Breast epithelium (tissue), 4 donors: ENCODE measurements at regions not wholly inside any gene's neighbourhood (a gene's known extent, or its start where the extent isn't known, plus 50 kb on each side); places are given as distances from the start of the nearest gene placed in this dataset.

Source experiments
- DNase-seq, 2 donors: peaks; one replicate each; pipeline ENCODE4 v3.0.0-alpha.2; 2019; ENCODE audit warnings: low spot score in 2 of 2
- H3K27ac ChIP-seq, 2 donors: fragments of 200-600 bp; sonication (generic) in 1 of 2; one replicate each; pipeline ENCODE4 v1.5.1; 2016 to 2019; ENCODE audit warnings: mild to moderate bottlenecking in 1 of 2
- H3K27me3 ChIP-seq, 2 donors: fragments of 200-600 bp; sonication (generic) in 1 of 2; one replicate each; pipeline versions ENCODE4 v1.5.1 to v1.6.0; 2017 to 2019; ENCODE audit warnings: control low read depth in 1 of 2, mild to moderate bottlenecking in 1 of 2
- H3K36me3 ChIP-seq: fragments of 200-600 bp; one replicate; pipeline ENCODE4 v1.5.1; 2019
- H3K4me1 ChIP-seq, 2 donors: fragments of 200-600 bp; sonication (generic); one replicate each; pipeline ENCODE4 v1.5.1; 2016 to 2019; ENCODE audit warnings: control low read depth in 1 of 2
- H3K4me3 ChIP-seq, 3 donors: fragments of 200-600 bp; sonication (generic); 1 replicate in 2 of 3; 2 replicates in 1 of 3; pipeline ENCODE4 v1.5.1; 2016 to 2019; ENCODE audit warnings: mild to moderate bottlenecking in 3 of 3, moderate library complexity in 2 of 3
- H3K9me3 ChIP-seq, 2 donors: fragments of 200-600 bp; sonication (generic) in 1 of 2; one replicate each; pipeline ENCODE4 v1.5.1; 2016 to 2019; ENCODE audit warnings: control low read depth in 1 of 2
- POLR2A ChIP-seq: fragments of 450-650 bp; IDR thresholded peaks from one replicate; pipeline ENCODE4 v1.6.1; 2016; ENCODE audit warnings: antibody characterized with exemption, mild to moderate bottlenecking, moderate library complexity
- POLR2AphosphoS5 ChIP-seq, 3 donors: sonication (generic); formaldehyde crosslinking; IDR thresholded peaks; one replicate each; pipeline ENCODE4 v1.6.1; 2017; ENCODE audit warnings: antibody characterized with exemption in 3 of 3
- intact Hi-C: fragments of 100-400 bp; cut with DNase I; formaldehyde crosslinking; loops from one replicate; pipeline ENCODE4 v1.15.1; 2023; ENCODE audit warnings: low total_unique reads
- TF ChIP-seq, protein P1 (sequence below), 3 donors: fragments of 450-650 bp; IDR thresholded peaks; one replicate each; pipeline ENCODE4 v1.5.1; 2016 to 2017; ENCODE audit warnings: antibody characterized with exemption in 3 of 3, mild to moderate bottlenecking in 3 of 3, moderate library complexity in 3 of 3

GRCh38 chr20:2203436-2203835 is 92.4 kb upstream of the TGM3 start:
- H3K36me3 ChIP-seq: no peaks in the 10 kb centered on the region
- no peaks in the 10 kb centered on the region for H3K4me1 ChIP-seq
- intact Hi-C loops: no loop called here
- H3K27ac ChIP-seq: no peak overlapping the region
- TF ChIP-seq POLR2A: no peak
- H3K9me3 ChIP-seq: no peaks in the 10 kb centered on the region
- H3K27me3 ChIP-seq: no peaks in the 10 kb centered on the region
- no peak for DNase-seq
- H3K4me3 ChIP-seq: no peak overlapping the region

DNA sequence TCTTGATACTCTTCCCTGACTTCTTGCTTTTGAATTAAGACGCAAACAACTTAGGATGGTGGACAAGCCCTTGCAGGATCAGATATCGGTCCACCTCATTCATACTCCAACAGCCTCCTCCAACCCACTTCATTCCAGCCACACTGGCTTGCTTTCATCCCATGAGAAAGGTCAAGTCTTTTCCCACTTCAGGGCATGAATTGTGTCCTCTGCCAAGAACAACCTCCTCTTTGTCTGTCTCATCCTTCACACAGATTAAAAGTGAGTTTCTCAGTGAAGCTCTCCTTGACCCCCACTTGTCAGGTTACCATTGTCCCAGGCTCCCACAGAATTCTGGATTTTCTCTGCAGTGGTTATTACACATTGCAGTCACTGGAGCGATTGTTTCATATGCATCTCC is 91.8 kb upstream of the TGM3 start:
- intact Hi-C loops: no loop called here
- TF ChIP-seq, protein P1, sequence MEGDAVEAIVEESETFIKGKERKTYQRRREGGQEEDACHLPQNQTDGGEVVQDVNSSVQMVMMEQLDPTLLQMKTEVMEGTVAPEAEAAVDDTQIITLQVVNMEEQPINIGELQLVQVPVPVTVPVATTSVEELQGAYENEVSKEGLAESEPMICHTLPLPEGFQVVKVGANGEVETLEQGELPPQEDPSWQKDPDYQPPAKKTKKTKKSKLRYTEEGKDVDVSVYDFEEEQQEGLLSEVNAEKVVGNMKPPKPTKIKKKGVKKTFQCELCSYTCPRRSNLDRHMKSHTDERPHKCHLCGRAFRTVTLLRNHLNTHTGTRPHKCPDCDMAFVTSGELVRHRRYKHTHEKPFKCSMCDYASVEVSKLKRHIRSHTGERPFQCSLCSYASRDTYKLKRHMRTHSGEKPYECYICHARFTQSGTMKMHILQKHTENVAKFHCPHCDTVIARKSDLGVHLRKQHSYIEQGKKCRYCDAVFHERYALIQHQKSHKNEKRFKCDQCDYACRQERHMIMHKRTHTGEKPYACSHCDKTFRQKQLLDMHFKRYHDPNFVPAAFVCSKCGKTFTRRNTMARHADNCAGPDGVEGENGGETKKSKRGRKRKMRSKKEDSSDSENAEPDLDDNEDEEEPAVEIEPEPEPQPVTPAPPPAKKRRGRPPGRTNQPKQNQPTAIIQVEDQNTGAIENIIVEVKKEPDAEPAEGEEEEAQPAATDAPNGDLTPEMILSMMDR (IDR thresholded peaks at IDR 0.05): no peak
- TF ChIP-seq POLR2AphosphoS5 (IDR thresholded peaks at IDR 0.05): no peak
- TF ChIP-seq POLR2A: no peak
- no peaks in the 10 kb centered on the region for H3K4me1 ChIP-seq
- H3K36me3 ChIP-seq: no peaks in the 10 kb centered on the region
- DNase-seq: no peak
- no peak overlapping the region for H3K4me3 ChIP-seq
- H3K9me3 ChIP-seq: no peaks in the 10 kb centered on the region
- H3K27me3 ChIP-seq: no peaks in the 10 kb centered on the region
- no peak overlapping the region for H3K27ac ChIP-seq

GRCh38 chr20:2206957-2207769 is 88.6 kb upstream of the TGM3 start:
- Histone ChIP-seq H3K4me3 (peak overlapping the region; percentile 39 to 91 (median 67)), H3K27ac (no peak overlapping the region), H3K36me3 (no peaks in the 10 kb centered on the region), H3K4me1 (no peaks in the 10 kb centered on the region), H3K27me3 (no peaks in the 10 kb centered on the region), H3K9me3 (no peaks in the 10 kb centered on the region)
- peak; percentile 61 to 64 for DNase-seq
- intact Hi-C loops: no loop called here
- no peak for TF ChIP-seq POLR2AphosphoS5 (IDR thresholded peaks at IDR 0.05)
- TF ChIP-seq, protein P1 (IDR thresholded peaks at IDR 0.05): peak in 2 of 3 donors; percentile 64 to 70

DNA sequence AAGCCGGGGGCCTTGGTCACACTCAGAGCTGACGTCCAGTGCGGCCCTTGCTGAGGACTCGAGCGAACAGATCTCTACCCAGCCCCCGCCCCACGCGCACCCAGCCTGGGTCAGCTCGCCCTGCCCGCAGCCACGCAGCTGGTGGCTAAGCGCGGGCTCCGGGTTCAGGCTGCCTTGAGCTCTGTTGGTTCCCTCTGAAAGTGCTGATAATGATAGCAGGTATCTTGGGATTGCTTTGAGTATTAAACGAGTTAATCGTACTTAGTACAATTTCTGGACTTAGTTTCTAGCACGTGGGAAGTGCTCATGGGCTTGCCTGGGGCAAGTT is 88.1 kb upstream of the TGM3 start:
- H3K36me3 ChIP-seq: no peaks in the 10 kb centered on the region
- no peaks in the 10 kb centered on the region for H3K9me3 ChIP-seq
- no peaks in the 10 kb centered on the region for H3K4me1 ChIP-seq
- peak overlapping the region; percentile 39 to 91 (median 67) for H3K4me3 ChIP-seq
- intact Hi-C loops: no loop called here
- no peak overlapping the region for H3K27ac ChIP-seq
- no peak for DNase-seq
- TF ChIP-seq, protein P1 (IDR thresholded peaks at IDR 0.05): no peak
- TF ChIP-seq POLR2A: no peak
- TF ChIP-seq POLR2AphosphoS5 (IDR thresholded peaks at IDR 0.05): no peak
- H3K27me3 ChIP-seq: no peaks in the 10 kb centered on the region

DNA sequence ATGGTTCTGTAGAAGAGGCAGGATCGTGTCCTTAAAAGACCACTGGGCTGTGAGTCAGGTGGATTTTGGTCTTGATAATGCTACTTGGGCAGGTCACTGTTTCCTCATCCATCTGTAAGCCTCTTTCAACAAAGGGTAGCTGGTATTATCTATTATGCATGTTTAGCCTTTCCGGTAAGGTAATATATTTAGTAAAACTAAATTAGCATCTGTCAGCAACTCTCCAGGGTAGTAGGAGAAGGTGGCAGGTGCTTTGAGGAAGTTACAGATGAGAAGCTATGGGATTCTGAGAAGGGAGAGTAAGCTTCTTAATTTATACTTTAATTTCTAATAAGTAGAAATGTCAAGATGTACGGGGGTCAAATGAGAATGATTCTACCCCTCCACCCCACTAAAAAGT is 86.9 kb upstream of the TGM3 start:
- Histone ChIP-seq H3K27ac (no peak overlapping the region), H3K4me3 (no peak overlapping the region), H3K36me3 (no peaks in the 10 kb centered on the region), H3K4me1 (no peaks in the 10 kb centered on the region), H3K27me3 (no peaks in the 10 kb centered on the region), H3K9me3 (no peaks in the 10 kb centered on the region)
- intact Hi-C loops: no loop called here
- DNase-seq: no peak
- no peak for TF ChIP-seq POLR2A
- TF ChIP-seq, protein P1 (IDR thresholded peaks at IDR 0.05): no peak
- no peak for TF ChIP-seq POLR2AphosphoS5 (IDR thresholded peaks at IDR 0.05)
